ENCODE measurements at regions not wholly inside any gene's neighbourhood (a gene's known extent, or its start where the extent isn't known, plus 50 kb on each side); places are given as distances from the start of the nearest gene placed in this dataset.

DNA sequence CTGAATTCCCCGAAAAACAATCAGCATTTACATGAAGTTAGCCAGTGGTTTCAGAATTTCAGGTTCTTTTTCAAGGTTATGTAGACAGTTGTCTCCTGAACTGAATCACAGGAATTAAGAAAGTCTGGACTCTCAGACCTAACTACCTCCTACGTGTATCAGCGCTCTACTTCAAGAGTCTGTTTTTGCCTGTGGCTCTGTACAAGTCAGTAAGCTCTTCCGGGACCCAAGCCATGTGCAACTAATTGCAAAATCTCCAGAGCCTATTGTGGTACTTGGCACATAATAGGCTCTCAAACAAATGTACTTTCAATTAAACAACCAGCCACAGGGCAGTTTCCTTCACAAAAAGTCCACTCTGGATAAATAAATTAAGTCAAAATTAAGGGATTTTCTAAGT, 414.2 kb downstream of the PDCD6IP start:
- no peaks in the 10 kb centered on the region for H3K27me3 Mint-ChIP-seq (ENCODE audit: low read depth)
- H3K27ac Mint-ChIP-seq, result no peak overlapping the region
- DNase-seq (ENCODE audit: low spot score) (no peak), ATAC-seq (no peak)
- H3K4me1 Mint-ChIP-seq, result 0 out of 2 replicates have a peak, but pooled peaks cover 4% of the 10 kb centered on the region
- H3K9me3 Mint-ChIP-seq, result no peaks in the 10 kb centered on the region
- H3K4me3 Mint-ChIP-seq, result no peak overlapping the region
- ChIA-PET CTCF (no interaction called here), POLR2A (no interaction called here)
- no peaks in the 10 kb centered on the region for H3K36me3 Mint-ChIP-seq
- TF ChIP-seq, protein P1, sequence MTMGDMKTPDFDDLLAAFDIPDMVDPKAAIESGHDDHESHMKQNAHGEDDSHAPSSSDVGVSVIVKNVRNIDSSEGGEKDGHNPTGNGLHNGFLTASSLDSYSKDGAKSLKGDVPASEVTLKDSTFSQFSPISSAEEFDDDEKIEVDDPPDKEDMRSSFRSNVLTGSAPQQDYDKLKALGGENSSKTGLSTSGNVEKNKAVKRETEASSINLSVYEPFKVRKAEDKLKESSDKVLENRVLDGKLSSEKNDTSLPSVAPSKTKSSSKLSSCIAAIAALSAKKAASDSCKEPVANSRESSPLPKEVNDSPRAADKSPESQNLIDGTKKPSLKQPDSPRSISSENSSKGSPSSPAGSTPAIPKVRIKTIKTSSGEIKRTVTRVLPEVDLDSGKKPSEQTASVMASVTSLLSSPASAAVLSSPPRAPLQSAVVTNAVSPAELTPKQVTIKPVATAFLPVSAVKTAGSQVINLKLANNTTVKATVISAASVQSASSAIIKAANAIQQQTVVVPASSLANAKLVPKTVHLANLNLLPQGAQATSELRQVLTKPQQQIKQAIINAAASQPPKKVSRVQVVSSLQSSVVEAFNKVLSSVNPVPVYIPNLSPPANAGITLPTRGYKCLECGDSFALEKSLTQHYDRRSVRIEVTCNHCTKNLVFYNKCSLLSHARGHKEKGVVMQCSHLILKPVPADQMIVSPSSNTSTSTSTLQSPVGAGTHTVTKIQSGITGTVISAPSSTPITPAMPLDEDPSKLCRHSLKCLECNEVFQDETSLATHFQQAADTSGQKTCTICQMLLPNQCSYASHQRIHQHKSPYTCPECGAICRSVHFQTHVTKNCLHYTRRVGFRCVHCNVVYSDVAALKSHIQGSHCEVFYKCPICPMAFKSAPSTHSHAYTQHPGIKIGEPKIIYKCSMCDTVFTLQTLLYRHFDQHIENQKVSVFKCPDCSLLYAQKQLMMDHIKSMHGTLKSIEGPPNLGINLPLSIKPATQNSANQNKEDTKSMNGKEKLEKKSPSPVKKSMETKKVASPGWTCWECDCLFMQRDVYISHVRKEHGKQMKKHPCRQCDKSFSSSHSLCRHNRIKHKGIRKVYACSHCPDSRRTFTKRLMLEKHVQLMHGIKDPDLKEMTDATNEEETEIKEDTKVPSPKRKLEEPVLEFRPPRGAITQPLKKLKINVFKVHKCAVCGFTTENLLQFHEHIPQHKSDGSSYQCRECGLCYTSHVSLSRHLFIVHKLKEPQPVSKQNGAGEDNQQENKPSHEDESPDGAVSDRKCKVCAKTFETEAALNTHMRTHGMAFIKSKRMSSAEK (CRISPR knock-in tag; IDR thresholded peaks at IDR 0.05; ENCODE audit: borderline replicate concordance), result no peak
- TF ChIP-seq ELF4 (CRISPR knock-in tag; IDR thresholded peaks at IDR 0.05; ENCODE audit: low read depth) (no peak), RELA (CRISPR knock-in tag; IDR thresholded peaks at IDR 0.05; ENCODE audit: borderline replicate concordance) (no peak), SMAD3 (CRISPR knock-in tag; IDR thresholded peaks at IDR 0.05; ENCODE audit: borderline replicate concordance) (no peak), FOXP1 (CRISPR knock-in tag; IDR thresholded peaks at IDR 0.05; ENCODE audit: borderline replicate concordance) (no peak), NFE2L1 (CRISPR knock-in tag; IDR thresholded peaks at IDR 0.05) (no peak), ZNF121 (CRISPR knock-in tag; IDR thresholded peaks at IDR 0.05) (no peak), SOX15 (CRISPR knock-in tag; IDR thresholded peaks at IDR 0.05) (no peak), MXD4 (CRISPR knock-in tag; IDR thresholded peaks at IDR 0.05; ENCODE audit: borderline replicate concordance) (no peak)
- TF ChIP-seq, protein P2, sequence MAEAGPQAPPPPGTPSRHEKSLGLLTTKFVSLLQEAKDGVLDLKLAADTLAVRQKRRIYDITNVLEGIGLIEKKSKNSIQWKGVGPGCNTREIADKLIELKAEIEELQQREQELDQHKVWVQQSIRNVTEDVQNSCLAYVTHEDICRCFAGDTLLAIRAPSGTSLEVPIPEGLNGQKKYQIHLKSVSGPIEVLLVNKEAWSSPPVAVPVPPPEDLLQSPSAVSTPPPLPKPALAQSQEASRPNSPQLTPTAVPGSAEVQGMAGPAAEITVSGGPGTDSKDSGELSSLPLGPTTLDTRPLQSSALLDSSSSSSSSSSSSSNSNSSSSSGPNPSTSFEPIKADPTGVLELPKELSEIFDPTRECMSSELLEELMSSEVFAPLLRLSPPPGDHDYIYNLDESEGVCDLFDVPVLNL (CRISPR knock-in tag; IDR thresholded peaks at IDR 0.05; ENCODE audit: borderline replicate concordance, low read depth), result no peak
- TF ChIP-seq, protein P3, sequence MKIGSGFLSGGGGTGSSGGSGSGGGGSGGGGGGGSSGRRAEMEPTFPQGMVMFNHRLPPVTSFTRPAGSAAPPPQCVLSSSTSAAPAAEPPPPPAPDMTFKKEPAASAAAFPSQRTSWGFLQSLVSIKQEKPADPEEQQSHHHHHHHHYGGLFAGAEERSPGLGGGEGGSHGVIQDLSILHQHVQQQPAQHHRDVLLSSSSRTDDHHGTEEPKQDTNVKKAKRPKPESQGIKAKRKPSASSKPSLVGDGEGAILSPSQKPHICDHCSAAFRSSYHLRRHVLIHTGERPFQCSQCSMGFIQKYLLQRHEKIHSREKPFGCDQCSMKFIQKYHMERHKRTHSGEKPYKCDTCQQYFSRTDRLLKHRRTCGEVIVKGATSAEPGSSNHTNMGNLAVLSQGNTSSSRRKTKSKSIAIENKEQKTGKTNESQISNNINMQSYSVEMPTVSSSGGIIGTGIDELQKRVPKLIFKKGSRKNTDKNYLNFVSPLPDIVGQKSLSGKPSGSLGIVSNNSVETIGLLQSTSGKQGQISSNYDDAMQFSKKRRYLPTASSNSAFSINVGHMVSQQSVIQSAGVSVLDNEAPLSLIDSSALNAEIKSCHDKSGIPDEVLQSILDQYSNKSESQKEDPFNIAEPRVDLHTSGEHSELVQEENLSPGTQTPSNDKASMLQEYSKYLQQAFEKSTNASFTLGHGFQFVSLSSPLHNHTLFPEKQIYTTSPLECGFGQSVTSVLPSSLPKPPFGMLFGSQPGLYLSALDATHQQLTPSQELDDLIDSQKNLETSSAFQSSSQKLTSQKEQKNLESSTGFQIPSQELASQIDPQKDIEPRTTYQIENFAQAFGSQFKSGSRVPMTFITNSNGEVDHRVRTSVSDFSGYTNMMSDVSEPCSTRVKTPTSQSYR (CRISPR knock-in tag; IDR thresholded peaks at IDR 0.05), result no peak
- TF ChIP-seq, protein P4, sequence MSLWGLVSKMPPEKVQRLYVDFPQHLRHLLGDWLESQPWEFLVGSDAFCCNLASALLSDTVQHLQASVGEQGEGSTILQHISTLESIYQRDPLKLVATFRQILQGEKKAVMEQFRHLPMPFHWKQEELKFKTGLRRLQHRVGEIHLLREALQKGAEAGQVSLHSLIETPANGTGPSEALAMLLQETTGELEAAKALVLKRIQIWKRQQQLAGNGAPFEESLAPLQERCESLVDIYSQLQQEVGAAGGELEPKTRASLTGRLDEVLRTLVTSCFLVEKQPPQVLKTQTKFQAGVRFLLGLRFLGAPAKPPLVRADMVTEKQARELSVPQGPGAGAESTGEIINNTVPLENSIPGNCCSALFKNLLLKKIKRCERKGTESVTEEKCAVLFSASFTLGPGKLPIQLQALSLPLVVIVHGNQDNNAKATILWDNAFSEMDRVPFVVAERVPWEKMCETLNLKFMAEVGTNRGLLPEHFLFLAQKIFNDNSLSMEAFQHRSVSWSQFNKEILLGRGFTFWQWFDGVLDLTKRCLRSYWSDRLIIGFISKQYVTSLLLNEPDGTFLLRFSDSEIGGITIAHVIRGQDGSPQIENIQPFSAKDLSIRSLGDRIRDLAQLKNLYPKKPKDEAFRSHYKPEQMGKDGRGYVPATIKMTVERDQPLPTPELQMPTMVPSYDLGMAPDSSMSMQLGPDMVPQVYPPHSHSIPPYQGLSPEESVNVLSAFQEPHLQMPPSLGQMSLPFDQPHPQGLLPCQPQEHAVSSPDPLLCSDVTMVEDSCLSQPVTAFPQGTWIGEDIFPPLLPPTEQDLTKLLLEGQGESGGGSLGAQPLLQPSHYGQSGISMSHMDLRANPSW (CRISPR knock-in tag; conservative IDR thresholded peaks at IDR 0.05; ENCODE audit: low read depth), result no peak

DNA sequence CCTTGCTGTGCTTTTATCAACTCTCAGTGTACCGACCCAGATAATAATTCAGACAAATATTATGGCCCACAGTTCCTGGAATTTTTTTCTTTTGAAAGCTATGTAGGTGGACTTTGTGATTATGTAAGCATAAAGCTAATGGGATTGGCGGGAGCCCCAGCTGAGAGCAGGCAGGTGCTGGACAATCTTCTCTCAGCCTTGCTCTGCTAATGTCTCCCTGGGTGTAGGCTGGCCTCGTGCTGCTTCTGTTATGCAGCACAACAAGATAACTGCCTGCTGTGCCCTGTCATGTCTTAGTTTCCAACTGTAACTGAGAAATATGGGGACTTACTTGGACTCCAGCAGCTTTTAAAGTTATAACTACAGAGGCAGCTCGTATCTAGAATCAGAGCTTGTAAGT, 415.0 kb downstream of the PDCD6IP start:
- H3K27ac Mint-ChIP-seq, result no peak overlapping the region
- POLR2A ChIA-PET, result no interaction called here
- no peak for TF ChIP-seq ZNF138 (CRISPR knock-in tag; conservative IDR thresholded peaks at IDR 0.05)
- TF ChIP-seq GABPB1 (CRISPR knock-in tag; IDR thresholded peaks at IDR 0.05), result no peak
- TF ChIP-seq NFYB (CRISPR knock-in tag; conservative IDR thresholded peaks at IDR 0.05; ENCODE audit: low read depth), result no peak
- TF ChIP-seq, protein P5, sequence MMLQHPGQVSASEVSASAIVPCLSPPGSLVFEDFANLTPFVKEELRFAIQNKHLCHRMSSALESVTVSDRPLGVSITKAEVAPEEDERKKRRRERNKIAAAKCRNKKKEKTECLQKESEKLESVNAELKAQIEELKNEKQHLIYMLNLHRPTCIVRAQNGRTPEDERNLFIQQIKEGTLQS (CRISPR knock-in tag; conservative IDR thresholded peaks at IDR 0.05), result no peak
- TF ChIP-seq, protein P6, sequence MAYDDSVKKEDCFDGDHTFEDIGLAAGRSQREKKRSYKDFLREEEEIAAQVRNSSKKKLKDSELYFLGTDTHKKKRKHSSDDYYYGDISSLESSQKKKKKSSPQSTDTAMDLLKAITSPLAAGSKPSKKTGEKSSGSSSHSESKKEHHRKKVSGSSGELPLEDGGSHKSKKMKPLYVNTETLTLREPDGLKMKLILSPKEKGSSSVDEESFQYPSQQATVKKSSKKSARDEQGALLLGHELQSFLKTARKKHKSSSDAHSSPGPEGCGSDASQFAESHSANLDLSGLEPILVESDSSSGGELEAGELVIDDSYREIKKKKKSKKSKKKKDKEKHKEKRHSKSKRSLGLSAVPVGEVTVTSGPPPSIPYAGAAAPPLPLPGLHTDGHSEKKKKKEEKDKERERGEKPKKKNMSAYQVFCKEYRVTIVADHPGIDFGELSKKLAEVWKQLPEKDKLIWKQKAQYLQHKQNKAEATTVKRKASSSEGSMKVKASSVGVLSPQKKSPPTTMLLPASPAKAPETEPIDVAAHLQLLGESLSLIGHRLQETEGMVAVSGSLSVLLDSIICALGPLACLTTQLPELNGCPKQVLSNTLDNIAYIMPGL (CRISPR knock-in tag; IDR thresholded peaks at IDR 0.05), result no peak
- no peak for TF ChIP-seq TEAD4 (CRISPR knock-in tag; IDR thresholded peaks at IDR 0.05)
- TF ChIP-seq ZNF263 (CRISPR knock-in tag; IDR thresholded peaks at IDR 0.05; ENCODE audit: low read depth), result no peak
- CTCF ChIA-PET, result no interaction called here
- no peaks in the 10 kb centered on the region for H3K36me3 Mint-ChIP-seq
- no peaks in the 10 kb centered on the region; the same call in 1 of the 2 replicates for H3K27me3 Mint-ChIP-seq (ENCODE audit: low read depth)
- no peak overlapping the region for H3K4me3 Mint-ChIP-seq
- no peaks in the 10 kb centered on the region for H3K9me3 Mint-ChIP-seq
- ATAC-seq (no peak; the same call in 1 of the 2 replicates), DNase-seq (ENCODE audit: low spot score) (no peak)
- H3K4me1 Mint-ChIP-seq, result 0 out of 2 replicates have a peak, but pooled peaks cover 4% of the 10 kb centered on the region

Measured in WTC11 (cell line).